DMS114 treated with DMSO at 0.1 percent for 48 hours (cell line): ENCODE measurements at regions not wholly inside any gene's neighbourhood (a gene's known extent, or its start where the extent isn't known, plus 50 kb on each side); places are given as distances from the start of the nearest gene placed in this dataset.

Source experiments
- DNase-seq: peaks from one replicate; lab custom pipeline; 2025; ENCODE audit not compliant: unreplicated experiment; lab: John Stamatoyannopoulos, UW

DNA sequence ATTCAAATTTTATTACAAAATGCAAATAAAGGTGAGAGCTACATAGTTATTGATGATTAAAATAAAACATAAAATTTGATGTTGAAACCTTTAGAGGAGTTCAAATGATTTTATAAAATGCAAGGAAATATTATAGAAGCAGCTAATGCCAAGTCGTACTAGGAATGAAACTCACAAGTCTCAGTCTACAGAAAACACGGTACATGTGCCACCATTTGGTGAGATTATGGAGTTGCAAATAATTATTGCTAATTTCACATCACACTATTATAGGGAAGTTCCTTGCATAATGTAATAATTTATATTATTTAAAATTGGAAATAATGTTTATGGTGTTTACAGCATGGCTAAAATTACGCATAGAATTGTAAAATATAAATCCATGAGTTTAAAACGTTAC lies 1601.7 kb upstream of the TENM3 start:
- DNase-seq, result no peak

DNA sequence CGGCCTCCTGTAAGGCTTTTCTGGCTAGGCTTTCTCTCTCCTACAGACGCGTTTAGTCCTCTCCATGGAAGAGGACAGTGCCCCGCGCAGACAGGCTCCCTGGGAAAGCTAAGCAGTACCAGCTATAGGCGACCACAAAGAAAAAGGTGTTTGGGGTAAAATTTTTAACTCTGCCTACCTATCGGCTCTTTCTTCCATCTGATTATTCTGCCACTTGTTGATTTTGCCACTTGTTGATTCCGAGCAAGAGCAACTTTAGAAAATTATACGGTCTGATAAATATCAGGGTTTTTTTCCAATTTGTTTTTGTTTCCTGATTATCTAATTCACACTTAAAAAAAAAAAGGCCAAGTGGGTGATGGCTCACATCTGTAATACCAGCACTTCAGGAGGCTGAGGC lies 1600.5 kb upstream of the TENM3 start:
- DNase-seq, result no peak

DNA sequence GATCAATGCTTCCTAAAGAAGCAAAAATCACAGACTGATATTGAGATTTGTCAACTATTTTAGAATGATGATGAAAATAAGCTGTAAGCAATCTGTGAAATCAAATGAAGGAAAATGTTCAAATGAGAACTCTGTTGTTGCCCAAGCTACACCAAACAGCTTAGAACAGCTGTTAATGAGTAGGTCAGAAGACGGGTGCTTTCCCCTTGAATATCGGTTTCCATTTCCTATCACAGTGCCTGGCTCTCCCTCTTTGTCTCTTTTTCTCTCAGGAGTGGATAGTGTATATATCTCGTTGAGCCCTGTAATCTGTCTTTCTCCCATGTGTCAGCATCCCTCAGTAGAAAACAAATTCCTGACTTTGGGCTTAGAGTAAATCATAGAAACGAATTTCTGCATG lies 1592.9 kb upstream of the TENM3 start:
- no peak for DNase-seq

DNA sequence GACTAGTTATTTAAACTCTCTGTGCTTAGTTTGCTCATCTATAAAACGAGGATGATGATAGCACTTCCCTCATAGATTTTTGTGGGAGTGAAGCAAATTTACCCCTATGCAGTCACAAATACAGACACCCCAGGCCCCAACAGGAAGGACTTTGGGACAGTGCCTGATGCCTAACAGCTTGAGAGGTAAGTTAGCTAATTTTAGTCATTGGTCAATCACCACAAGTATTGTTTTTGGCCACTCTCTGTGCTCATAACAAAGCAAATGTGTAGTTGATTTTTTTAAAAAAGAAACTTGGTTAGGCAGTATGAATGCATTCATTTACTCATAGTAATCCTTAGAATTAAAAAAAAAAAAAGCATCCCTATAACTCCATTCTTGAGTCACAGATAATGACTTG lies 1590.7 kb upstream of the TENM3 start:
- DNase-seq, result no peak

DNA sequence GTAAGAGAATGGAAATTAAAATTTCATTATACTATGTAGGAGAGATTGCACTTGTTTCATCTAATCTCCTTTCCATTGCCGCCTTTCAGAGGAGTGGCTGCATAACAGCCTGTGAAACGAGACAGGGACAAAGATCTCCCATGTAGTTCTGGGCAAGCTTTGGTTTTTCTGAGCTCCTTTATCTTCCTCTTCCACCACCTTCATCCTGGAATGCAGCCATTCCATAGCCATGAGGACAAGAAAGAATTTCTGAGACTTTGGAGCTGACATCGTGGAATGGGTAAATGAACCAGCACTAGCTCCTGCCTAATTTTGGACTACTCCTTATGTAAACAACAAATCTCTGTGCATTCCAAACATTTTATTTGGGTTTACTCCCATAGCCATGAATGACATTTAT lies 1587.3 kb upstream of the TENM3 start:
- no peak for DNase-seq

- DNase-seq, result no peak
Observed at GRCh38 chr4:180657881-180658280, 1585.3 kb upstream of the TENM3 start.

DNA sequence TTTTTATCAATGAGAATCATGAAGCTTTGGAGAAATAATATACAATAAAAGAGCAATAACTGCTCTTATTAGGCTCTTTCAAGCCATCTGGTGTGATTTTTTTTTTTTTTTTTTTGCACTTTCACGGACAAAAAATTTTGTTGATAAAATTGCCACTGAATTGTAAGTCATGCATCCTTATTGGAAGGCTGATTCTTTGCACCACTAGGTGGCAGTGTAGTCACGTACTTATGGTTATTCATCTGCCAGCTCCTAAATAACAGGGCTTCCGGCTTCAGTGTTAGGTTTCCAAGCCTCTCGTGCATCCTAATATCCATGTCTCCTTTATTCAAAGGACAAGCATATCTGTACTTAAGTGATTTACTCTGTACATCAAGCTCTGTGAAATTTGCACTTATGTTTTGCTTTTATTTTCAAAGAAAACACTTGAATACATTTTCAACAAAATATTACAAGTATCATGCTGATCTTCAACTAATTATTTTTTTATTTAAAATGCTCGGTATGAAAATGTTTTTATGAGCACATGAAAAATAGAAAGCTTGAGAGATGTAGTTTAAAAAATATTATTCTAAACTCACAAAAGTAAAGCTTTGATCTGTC lies 1578.3 kb upstream of the TENM3 start:
- peak; percentile 56 for DNase-seq

GRCh38 chr4:180665481-180665880 lies 1577.7 kb upstream of the TENM3 start:
- no peak for DNase-seq

DNA sequence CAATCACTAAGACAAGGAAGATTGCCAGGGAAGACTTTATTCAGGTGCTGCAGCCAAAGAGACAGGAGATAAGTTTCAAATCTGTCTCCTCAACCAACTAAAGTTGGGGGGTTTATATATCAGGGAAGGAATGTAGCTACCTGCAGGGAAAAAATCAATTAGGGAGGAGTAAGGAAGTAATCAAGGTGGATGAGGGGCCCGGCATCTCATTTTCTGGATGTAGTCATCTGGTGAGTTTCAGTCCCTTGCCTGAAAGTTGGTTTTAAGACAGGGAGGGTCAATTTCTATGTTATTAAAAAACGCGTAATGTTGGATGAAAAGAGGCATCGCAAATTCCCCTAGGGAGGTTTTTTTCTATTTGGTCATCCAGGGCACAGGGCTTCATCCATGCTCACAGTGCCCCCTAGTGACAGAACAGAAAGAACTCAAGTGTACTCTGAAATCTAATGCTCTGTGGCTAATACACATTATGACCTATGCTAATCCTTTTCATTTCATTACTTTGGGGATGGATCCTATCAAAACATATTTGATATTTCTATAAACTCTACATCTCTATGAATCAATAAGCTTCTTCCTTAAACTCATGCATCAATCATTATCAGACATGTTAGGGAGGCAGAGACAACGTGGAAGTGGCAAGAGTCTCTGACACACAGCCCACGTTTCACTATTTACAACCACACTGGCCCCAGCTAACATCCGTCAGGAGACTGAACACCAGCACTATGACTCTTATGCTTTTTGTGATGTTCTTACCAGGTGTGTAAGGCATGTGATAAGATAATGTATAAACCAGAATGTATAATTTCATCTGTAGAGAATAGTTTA lies 1577.0 kb upstream of the TENM3 start:
- peak; percentile 40 for DNase-seq

DNA sequence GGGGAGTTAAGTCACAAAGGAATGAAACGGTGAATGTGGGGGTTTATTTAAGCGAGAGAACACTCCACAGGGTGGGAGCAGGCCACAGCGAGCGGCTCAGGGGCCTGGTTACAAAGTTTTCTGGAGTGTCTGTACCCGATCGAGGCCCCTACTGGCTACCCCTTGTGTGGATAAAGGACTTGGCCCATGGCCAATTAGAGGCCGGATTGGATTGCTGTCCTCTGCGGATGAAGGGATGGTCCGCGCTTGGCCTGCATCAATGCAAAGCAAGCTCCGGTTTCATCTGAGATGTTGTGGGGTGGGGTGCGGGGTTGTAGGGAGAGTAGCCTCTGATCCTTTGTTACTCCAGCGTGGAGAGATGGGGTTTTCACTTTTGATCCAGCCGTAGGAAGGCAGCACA lies 1574.5 kb upstream of the TENM3 start:
- DNase-seq, result no peak

- no peak for DNase-seq
Observed at GRCh38 chr4:180669680-180670079, 1573.5 kb upstream of the TENM3 start.

DNA sequence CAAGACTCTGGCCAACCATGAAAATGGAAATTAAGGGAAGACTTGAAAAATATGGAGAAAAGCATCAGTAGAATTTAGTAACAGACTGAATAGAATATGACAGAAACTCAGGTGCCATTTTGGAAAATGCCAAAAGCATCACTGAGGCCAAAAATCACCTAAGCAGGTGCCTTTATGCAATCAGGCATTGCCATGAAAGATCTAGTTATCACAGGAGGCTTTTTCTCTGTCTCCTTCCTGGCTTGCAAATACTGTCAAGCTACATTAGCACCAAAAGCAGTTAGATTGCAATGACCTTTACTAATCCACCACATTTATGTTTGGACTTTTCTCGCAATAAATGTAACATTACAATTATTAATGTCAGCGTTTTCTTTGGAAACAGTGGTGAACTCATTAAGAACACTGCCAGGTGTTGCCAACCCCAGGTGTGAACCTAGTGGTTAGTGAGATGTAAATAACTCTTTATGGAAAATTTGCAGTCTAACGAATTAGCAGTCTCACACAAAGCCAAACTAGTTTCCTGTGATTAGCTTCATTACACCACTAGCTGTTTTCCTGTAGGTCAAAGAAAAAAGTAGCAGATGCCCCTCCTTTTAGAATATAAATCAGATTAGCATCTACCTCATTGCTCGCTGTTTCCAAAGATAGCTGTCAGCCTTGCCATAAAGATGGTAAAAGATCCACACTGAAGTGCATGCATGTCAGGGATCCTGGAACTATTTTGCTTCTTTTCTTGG lies 1568.4 kb upstream of the TENM3 start:
- no peak for DNase-seq

DNA sequence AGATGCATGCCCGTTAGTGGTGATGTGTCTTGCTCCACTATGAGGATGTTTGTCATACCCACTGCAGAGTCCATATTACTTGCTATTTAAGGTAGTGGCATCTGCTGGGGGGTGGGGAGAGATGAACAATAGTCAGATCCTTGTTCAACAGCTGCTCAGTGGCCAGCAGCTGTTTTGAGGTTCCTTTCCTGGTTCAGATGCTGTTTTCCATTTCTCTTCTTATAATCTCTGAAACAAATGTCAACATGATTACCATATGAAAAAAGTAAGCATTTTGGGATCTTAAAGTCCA lies 1567.9 kb upstream of the TENM3 start:
- no peak for DNase-seq

DNA sequence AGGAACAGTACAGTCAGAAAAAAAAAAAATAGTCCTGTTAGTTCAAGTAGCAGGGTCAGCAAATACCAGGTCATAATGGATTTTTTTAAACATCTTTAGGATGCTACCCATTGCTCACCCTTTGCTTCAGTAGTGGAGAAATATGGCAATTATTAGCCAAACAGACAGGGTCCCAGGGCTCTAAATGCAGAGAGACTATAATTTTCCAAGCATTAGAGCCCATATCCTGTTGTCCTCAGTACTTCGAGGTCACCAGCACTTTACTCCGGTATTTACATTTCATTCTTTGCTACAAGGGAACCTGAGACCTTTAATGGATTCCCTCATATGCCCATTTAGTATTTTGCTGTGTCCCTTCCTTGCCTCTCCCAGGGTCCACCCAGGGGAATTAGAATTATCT lies 1562.9 kb upstream of the TENM3 start:
- DNase-seq, result no peak

DNA sequence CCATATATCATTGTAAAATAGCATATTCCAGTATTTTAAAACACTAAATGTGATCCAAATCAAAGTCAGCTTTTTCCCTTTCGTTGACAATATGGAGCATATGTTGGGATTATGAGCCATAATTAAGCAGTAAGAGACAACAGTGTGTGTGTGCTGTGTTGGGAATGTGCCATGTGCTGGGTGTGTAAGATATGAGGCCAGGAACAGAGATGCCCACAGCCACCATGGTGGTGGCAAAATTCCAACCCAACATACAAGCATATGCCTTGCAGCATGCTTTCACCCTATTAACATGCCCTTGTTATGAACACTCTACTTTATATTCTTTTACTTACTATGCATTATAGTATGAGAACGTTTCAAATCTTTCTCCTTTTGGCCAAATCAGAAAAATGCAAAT lies 1560.4 kb upstream of the TENM3 start:
- DNase-seq, result no peak

DNA sequence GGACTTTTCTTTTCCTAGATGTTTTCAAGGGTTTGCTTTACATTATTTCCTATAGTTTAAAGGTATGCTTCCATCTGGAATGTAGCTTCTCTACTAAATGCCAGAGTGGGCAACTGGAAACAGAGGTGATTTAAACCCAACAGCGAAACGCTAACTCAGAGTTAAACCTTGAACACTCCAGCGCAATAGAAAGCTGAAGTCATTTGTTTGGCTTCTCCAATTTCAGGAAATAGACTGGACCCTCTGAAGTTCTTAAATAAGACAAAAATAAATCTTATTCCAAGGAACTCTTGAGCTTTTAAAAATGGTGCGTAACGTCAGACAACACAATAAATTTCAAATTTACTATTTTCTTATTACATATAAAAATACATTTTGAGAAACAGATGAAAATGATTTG lies 1560.0 kb upstream of the TENM3 start:
- no peak for DNase-seq

DNA sequence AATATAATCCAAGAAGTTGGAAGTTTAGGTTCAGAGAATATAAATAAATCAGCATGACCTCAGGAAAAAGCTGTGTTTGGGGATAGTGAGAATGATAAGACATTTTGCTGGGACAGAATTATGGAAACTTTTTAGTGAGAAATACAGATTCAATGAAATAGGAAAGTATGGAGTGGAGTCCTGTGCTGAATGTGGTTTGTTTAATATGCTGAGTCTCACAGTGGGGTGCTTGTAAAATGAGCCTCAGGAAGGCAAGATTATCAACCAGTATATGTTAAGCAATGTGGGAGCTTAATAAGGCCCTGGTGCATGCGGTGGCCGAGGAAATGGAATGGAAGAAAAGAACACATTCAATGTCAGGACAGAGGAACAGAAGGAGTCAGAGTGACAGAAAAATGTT lies 1554.7 kb upstream of the TENM3 start:
- DNase-seq, result no peak

DNA sequence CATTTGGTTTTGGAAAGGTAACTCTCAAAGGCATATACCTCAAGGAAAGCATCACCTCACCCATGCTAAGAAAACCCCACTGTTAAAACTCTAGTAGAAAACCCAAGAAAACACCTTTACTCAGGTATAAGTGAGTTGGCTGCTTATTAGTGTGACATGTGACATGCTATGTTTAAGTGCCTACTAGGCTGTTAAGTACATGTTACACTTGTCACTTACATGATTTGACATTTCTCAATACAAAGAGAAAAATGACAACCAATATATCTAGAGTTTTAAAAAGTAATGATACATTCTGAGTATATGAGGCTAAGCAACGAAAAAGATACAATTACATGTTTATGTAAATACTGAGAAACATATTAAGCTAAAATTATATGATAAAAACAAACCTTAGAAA lies 1548.3 kb upstream of the TENM3 start:
- DNase-seq, result no peak

DNA sequence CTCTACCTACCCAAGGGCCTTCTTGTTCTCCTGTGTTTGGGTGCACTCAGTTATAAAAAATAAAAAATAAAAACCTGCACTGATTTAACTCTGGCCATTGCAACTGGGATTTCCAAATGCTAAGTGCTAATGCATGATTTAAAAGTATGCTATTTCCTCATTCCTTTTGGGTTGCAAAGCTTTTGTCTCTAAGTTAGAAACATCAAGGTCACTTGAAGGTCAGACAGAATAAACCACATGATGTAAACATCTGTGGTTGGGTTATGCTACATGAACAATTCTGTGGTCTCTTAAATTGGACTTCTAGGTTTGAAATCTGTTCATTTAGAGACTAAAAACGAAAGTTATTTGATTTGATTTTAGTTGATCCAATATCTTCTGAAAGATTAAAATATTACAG lies 1547.4 kb upstream of the TENM3 start:
- no peak for DNase-seq

GRCh38 chr4:180696460-180697092 lies 1546.6 kb upstream of the TENM3 start:
- DNase-seq, result no peak

DNA sequence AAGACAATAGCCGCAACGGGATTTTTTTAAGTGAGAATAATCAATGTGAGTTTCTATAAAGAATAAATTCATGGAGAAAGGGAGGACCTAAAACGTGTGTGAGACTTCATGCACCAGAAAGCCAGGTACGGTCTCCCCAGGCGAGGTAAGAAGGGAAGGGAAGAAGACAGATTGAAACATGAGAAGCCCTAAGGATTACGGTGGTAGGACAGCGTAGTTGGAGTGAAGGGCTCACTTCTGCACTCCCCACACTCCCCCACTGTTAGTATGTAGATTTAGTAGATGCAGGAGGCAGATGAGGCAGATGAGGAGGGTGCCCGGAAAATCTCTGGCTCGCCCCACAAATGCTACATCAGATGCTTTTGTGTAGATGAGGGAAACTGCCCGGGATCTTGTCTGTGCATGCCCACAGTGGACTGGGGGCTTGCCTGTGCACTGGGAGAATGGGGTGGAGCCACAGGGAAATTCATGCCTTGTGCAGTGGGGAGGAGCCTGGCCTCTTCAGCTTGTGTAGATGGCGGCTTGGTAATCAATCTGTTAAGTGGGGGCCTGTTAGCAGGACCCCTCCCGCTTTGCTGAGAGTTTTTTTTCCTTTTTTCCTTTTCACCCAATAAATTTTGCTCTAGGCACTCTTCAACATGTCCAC lies 1544.5 kb upstream of the TENM3 start:
- DNase-seq, result no peak
